ENCODE measurements at regions not wholly inside any gene's neighbourhood (a gene's known extent, or its start where the extent isn't known, plus 50 kb on each side); places are given as distances from the start of the nearest gene placed in this dataset.

- POLR2A ChIA-PET, result no interaction called here
- ATAC-seq, result no peak
- intact Hi-C loops (cut with DNase I, micrococcal nuclease), result no loop called here
- DNase-seq, result no peak
- Mint-ChIP-seq H3K4me1 (no peaks in the 10 kb centered on the region), H3K27me3 (peaks cover 9% of the 10 kb centered on the region), H3K9me3 (ENCODE audit: low read depth) (no peaks in the 10 kb centered on the region), H3K27ac (no peak overlapping the region), H3K4me3 (no peak overlapping the region), H3K36me3 (ENCODE audit: low read depth) (no peaks in the 10 kb centered on the region)
- CTCF ChIA-PET, result interaction anchor here (0.7 kb wide), 1 partner anchor 130 kb away, joined by 3 read pairs; no protein-coding TSS in a partner anchor
Measured at GRCh38 chr1:47578721-47579419, 141.0 kb downstream of the FOXD2 start.

- H3K9me3 Mint-ChIP-seq (ENCODE audit: low read depth), result no peaks in the 10 kb centered on the region
- no peak overlapping the region for H3K27ac Mint-ChIP-seq
- ChIA-PET CTCF (no interaction called here), POLR2A (no interaction called here)
- peaks cover 12% of the 10 kb centered on the region for H3K27me3 Mint-ChIP-seq
- no peaks in the 10 kb centered on the region for H3K4me1 Mint-ChIP-seq
- ATAC-seq, result no peak
- no peak for DNase-seq
- no peak overlapping the region for H3K4me3 Mint-ChIP-seq
- no peaks in the 10 kb centered on the region for H3K36me3 Mint-ChIP-seq (ENCODE audit: low read depth)
- intact Hi-C loops (cut with DNase I, micrococcal nuclease), result no loop called here
Measured at GRCh38 chr1:47579809-47580208, 142.0 kb downstream of the FOXD2 start.

- ChIA-PET POLR2A (no interaction called here), CTCF (interaction anchor here (0.7 kb wide), 1 partner anchor 134 kb away, joined by 3 read pairs; no protein-coding TSS in a partner anchor)
- no peaks in the 10 kb centered on the region for H3K36me3 Mint-ChIP-seq (ENCODE audit: low read depth)
- H3K27ac Mint-ChIP-seq, result no peak overlapping the region
- H3K4me1 Mint-ChIP-seq, result no peaks in the 10 kb centered on the region
- no peaks in the 10 kb centered on the region for H3K9me3 Mint-ChIP-seq (ENCODE audit: low read depth)
- no peak for DNase-seq
- H3K27me3 Mint-ChIP-seq, result peaks cover 17% of the 10 kb centered on the region
- intact Hi-C loops (cut with DNase I, micrococcal nuclease), result no loop called here
- H3K4me3 Mint-ChIP-seq, result no peak overlapping the region
- no peak for ATAC-seq
Measured at GRCh38 chr1:47580451-47580995, 142.7 kb downstream of the FOXD2 start.

GRCh38 chr1:47582891-47583608 is 145.2 kb downstream of the FOXD2 start:
- Mint-ChIP-seq H3K9me3 (ENCODE audit: low read depth) (no peaks in the 10 kb centered on the region), H3K27me3 (peaks cover 16% of the 10 kb centered on the region), H3K4me3 (no peak overlapping the region), H3K36me3 (ENCODE audit: low read depth) (no peaks in the 10 kb centered on the region), H3K4me1 (no peaks in the 10 kb centered on the region), H3K27ac (no peak overlapping the region)
- intact Hi-C loops (cut with DNase I, micrococcal nuclease), result no loop called here
- ChIA-PET CTCF (interaction anchor here (0.6 kb wide), 1 partner anchor 49 kb away, joined by 3 read pairs; no protein-coding TSS in a partner anchor), POLR2A (interaction anchor here (0.5 kb wide), 1 partner anchor 222 kb away, joined by 3 read pairs; no protein-coding TSS in a partner anchor)
- ATAC-seq, result no peak
- no peak for DNase-seq

- CTCF ChIA-PET, result no interaction called here
- H3K27ac Mint-ChIP-seq, result no peak overlapping the region
Measured at GRCh38 chr1:47584249-47584648, 146.4 kb downstream of the FOXD2 start.

GRCh38 chr1:47585141-47585902 is 147.5 kb downstream of the FOXD2 start:
- Mint-ChIP-seq H3K36me3 (ENCODE audit: low read depth) (no peaks in the 10 kb centered on the region), H3K4me3 (no peak overlapping the region), H3K4me1 (no peaks in the 10 kb centered on the region), H3K9me3 (ENCODE audit: low read depth) (no peaks in the 10 kb centered on the region), H3K27ac (no peak overlapping the region), H3K27me3 (peaks cover 16% of the 10 kb centered on the region)
- DNase-seq (no peak), ATAC-seq (no peak)
- ChIA-PET CTCF (no interaction called here), POLR2A (no interaction called here)
- intact Hi-C loops (cut with DNase I, micrococcal nuclease), result no loop called here

More at GRCh38 chr1:47584249-47584648, 146.4 kb downstream of the FOXD2 start:
- POLR2A ChIA-PET, result no interaction called here
- Mint-ChIP-seq H3K4me1 (no peaks in the 10 kb centered on the region), H3K9me3 (ENCODE audit: low read depth) (no peaks in the 10 kb centered on the region), H3K27me3 (peaks cover 16% of the 10 kb centered on the region), H3K4me3 (no peak overlapping the region), H3K36me3 (ENCODE audit: low read depth) (no peaks in the 10 kb centered on the region)
- DNase-seq (no peak), ATAC-seq (no peak)
- intact Hi-C loops (cut with DNase I, micrococcal nuclease), result no loop called here

- Mint-ChIP-seq H3K27me3 (peaks cover 17% of the 10 kb centered on the region), H3K4me3 (no peak overlapping the region), H3K4me1 (no peaks in the 10 kb centered on the region), H3K27ac (no peak overlapping the region), H3K9me3 (ENCODE audit: low read depth) (no peaks in the 10 kb centered on the region), H3K36me3 (ENCODE audit: low read depth) (no peaks in the 10 kb centered on the region)
- ATAC-seq (no peak), DNase-seq (no peak)
- POLR2A ChIA-PET, result no interaction called here
- CTCF ChIA-PET, result no interaction called here
- intact Hi-C loops (cut with DNase I, micrococcal nuclease), result no loop called here
Measured at GRCh38 chr1:47587891-47588582, 150.2 kb downstream of the FOXD2 start.

GRCh38 chr1:47590523-47591225 is 152.8 kb downstream of the FOXD2 start:
- Mint-ChIP-seq H3K4me1 (no peaks in the 10 kb centered on the region), H3K27ac (no peak overlapping the region), H3K27me3 (peaks cover 14% of the 10 kb centered on the region), H3K36me3 (ENCODE audit: low read depth) (no peaks in the 10 kb centered on the region), H3K4me3 (no peak overlapping the region), H3K9me3 (ENCODE audit: low read depth) (no peaks in the 10 kb centered on the region)
- ChIA-PET CTCF (no interaction called here), POLR2A (no interaction called here)
- DNase-seq (no peak), ATAC-seq (no peak)
- intact Hi-C loops (cut with DNase I, micrococcal nuclease), result no loop called here

- intact Hi-C loops (cut with DNase I, micrococcal nuclease), result no loop called here
- no peak for ATAC-seq
- H3K4me1 Mint-ChIP-seq, result no peaks in the 10 kb centered on the region
- H3K36me3 Mint-ChIP-seq (ENCODE audit: low read depth), result no peaks in the 10 kb centered on the region
- CTCF ChIA-PET, result no interaction called here
- no peak for DNase-seq
- H3K27ac Mint-ChIP-seq, result no peak overlapping the region
- H3K27me3 Mint-ChIP-seq, result peaks cover 13% of the 10 kb centered on the region
- no peaks in the 10 kb centered on the region for H3K9me3 Mint-ChIP-seq (ENCODE audit: low read depth)
- POLR2A ChIA-PET, result no interaction called here
- H3K4me3 Mint-ChIP-seq, result no peak overlapping the region
Measured at GRCh38 chr1:47591801-47592200, 154.0 kb downstream of the FOXD2 start.

GRCh38 chr1:47592296-47593012 is 154.6 kb downstream of the FOXD2 start:
- intact Hi-C loops (cut with DNase I, micrococcal nuclease), result no loop called here
- ChIA-PET CTCF (no interaction called here), POLR2A (no interaction called here)
- DNase-seq (no peak), ATAC-seq (no peak)
- no peaks in the 10 kb centered on the region for H3K36me3 Mint-ChIP-seq (ENCODE audit: low read depth)
- no peak overlapping the region for H3K4me3 Mint-ChIP-seq
- no peaks in the 10 kb centered on the region for H3K4me1 Mint-ChIP-seq
- H3K27me3 Mint-ChIP-seq, result peaks cover 13% of the 10 kb centered on the region
- H3K9me3 Mint-ChIP-seq (ENCODE audit: low read depth), result no peaks in the 10 kb centered on the region
- no peak overlapping the region for H3K27ac Mint-ChIP-seq

Data from activated CD4-positive, alpha-beta T cell treated with anti-CD3 and anti-CD28 coated beads for 36 hours (primary cell).